T-helper 17 cell (primary cell): ENCODE measurements at regions not wholly inside any gene's neighbourhood (a gene's known extent, or its start where the extent isn't known, plus 50 kb on each side); places are given as distances from the start of the nearest gene placed in this dataset.
"Not testable (repeated sequence)": the region's sequence is repeated elsewhere in the genome, so short reads cannot be mapped to it uniquely, and the experiment has no call there.

ENCODE experiments used
- ATAC-seq: fragments of 150-1000 bp; cut with Tn5 transposase; 2 replicates; pipeline ENCODE4 v1.10.0; 2021; ENCODE audit warnings: mild to moderate bottlenecking, moderate library complexity
- DNase-seq, 3 donors: peaks; one replicate each; pipeline versions ENCODE4 v3.0.0 to v3.0.0-alpha.2; 2020 to 2021
- H3K9me3 ChIP-seq: one replicate; pipeline ENCODE4 v1.7.0; 2013; ENCODE audit warnings: low read length, mild to moderate bottlenecking; ENCODE audit not compliant: control insufficient read depth, poor library complexity, severe bottlenecking
- H3K27ac Mint-ChIP-seq: one replicate; pipeline ENCODE4 v1.8.0; 2022; ENCODE audit warnings: mild to moderate bottlenecking, moderate library complexity, mixed read lengths
- H3K27me3 Mint-ChIP-seq: one replicate; pipeline ENCODE4 v1.8.0; 2022; ENCODE audit warnings: mixed read lengths
- H3K36me3 Mint-ChIP-seq: one replicate; pipeline ENCODE4 v1.8.0; 2022; ENCODE audit warnings: low read depth, mixed read lengths
- H3K4me1 Mint-ChIP-seq: one replicate; pipeline ENCODE4 v1.8.0; 2022; ENCODE audit warnings: mild to moderate bottlenecking, mixed read lengths
- H3K4me3 Mint-ChIP-seq: one replicate; pipeline ENCODE4 v1.8.0; 2022; ENCODE audit warnings: mild to moderate bottlenecking, moderate library complexity, mixed read lengths

DNA sequence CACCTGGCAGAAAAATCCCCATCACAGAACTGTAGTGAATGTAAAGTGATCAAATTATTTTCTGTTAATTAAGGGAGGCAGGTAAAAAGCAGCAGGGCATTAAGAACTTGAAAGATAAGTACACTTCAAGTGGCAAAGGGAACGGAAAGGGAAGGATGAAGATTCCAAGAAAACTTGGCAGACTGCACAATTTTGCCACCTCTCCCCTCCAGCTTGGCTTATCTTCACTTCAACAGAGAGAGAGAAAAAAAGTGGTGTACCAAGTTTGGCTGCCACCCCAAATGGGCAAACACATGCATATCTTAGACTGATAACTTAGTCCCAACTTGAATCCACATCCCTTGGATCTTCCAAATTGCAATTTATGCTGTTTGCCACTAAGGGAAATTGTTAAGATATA is 598.1 kb upstream of the ACTRT1 start:
- DNase-seq (no peak), ATAC-seq (no peak)
- Mint-ChIP-seq H3K36me3 (no peaks in the 10 kb centered on the region), H3K27ac (no peak overlapping the region), H3K4me1 (no peaks in the 10 kb centered on the region), H3K27me3 (no peaks in the 10 kb centered on the region), H3K4me3 (no peak overlapping the region)
- no peaks in the 10 kb centered on the region for H3K9me3 ChIP-seq

DNA sequence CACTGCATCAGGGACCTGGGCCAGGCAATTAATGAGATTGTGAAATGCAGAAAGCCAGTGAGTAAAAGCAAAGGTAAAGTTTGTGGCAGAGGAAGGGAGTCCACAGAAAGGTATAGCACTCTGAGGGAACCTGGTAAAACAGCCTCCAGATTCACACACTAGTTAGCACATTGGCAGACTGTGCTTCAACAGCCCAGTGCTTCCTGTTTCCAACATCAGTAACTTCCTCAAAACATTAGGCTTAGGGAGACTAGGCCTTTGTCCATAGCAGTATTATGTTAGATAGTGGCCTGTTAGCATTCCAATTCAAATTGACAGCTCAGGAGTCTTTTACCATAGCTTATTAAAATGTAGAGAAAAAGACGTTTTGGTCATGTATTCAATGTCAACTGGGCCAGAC is 582.6 kb upstream of the ACTRT1 start:
- no peak overlapping the region for H3K27ac Mint-ChIP-seq
- ATAC-seq (no peak), DNase-seq (no peak)
- H3K27me3 Mint-ChIP-seq = no peaks in the 10 kb centered on the region
- H3K4me1 Mint-ChIP-seq = no peaks in the 10 kb centered on the region
- no peak overlapping the region for H3K4me3 Mint-ChIP-seq
- no peaks in the 10 kb centered on the region for H3K9me3 ChIP-seq
- no peaks in the 10 kb centered on the region for H3K36me3 Mint-ChIP-seq

DNA sequence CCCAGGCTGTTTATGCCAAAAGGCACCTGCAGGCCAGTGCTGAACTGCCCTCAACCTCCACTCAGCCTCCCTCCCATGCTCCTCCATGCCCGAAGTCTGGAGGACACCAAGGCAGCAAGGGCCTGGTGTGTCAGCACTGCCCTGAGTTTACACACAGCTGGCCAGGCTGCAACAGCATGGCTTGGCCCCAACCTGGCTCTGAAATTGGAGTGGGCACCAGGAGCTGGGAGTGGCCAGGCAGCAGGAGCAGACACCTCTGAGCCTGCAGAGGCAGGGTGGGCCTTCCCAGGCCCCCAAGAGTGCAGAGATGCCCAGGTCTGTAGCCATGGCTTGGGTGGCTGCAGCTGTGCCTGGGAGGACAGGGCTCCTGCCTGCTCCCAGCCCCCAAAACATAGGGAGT is 571.2 kb upstream of the ACTRT1 start:
- Mint-ChIP-seq H3K27me3 (no peaks in the 10 kb centered on the region), H3K27ac (no peak overlapping the region), H3K36me3 (no peaks in the 10 kb centered on the region), H3K4me3 (no peak overlapping the region), H3K4me1 (no peaks in the 10 kb centered on the region)
- ATAC-seq (no peak), DNase-seq (no peak)
- H3K9me3 ChIP-seq = no peaks in the 10 kb centered on the region

DNA sequence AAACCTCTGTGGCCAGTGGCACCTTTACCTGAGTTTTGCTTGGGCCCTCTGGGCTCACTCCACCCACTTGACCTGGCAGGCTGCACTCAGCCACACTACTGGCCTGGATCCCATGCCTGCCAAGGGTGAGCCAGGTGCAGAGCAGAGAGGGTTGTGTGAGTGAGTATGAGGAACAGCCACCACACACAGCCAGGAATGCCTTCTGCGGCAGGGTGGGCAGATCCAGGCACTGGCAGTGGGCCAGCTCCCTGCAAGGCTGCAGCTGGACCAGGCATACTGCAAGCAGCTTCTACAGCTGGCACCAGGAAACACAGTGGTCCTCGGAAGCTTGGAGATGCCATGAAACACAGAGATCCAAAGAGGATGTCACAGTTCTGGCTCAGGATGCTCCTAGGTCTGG is 570.1 kb upstream of the ACTRT1 start:
- H3K4me3 Mint-ChIP-seq = no peak overlapping the region
- no peaks in the 10 kb centered on the region for H3K36me3 Mint-ChIP-seq
- no peak for ATAC-seq
- H3K9me3 ChIP-seq = no peaks in the 10 kb centered on the region
- no peak overlapping the region for H3K27ac Mint-ChIP-seq
- H3K27me3 Mint-ChIP-seq = no peaks in the 10 kb centered on the region
- H3K4me1 Mint-ChIP-seq = no peaks in the 10 kb centered on the region
- DNase-seq = no peak

DNA sequence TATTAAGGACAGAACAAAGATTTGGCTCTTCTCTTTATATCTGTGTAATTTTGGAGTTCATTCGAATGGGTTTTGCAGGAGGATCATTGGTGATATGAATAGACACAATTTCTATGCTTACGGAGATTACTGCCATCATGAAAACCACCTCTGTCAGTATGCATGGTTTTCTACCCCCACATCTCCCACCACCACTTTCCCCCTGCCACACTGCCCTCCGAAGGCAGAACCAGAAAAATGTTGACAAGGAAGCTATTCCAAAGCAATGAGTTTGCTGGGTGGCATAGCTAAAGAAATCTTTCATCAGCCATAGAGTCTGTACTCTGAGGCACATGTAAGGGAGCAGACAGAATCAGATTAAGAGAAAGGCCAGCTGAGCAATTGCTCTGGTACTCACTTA is 567.3 kb upstream of the ACTRT1 start:
- no peak for ATAC-seq
- no peak for DNase-seq
- Mint-ChIP-seq H3K4me3 (no peak overlapping the region), H3K27ac (no peak overlapping the region), H3K36me3 (no peaks in the 10 kb centered on the region), H3K4me1 (no peaks in the 10 kb centered on the region), H3K27me3 (no peaks in the 10 kb centered on the region)
- no peaks in the 10 kb centered on the region for H3K9me3 ChIP-seq

DNA sequence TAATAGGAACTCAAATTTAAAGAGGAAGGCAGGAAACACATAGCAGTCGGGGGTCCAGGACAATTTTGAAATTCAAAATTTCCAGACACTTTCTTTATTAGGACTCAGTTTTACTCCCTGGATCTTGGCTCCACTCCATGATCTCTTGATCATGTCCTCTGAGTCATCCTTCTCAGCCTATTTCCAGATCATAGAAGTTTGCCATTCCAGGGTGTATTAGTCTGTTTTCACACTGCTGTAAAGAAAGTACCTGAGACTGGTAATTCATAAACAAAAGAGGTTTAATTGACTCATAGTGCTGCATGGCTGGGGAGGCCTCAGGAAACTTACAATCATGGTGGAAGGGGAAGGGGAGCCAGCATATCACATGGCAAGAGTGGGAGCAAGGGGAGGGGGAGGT is 564.7 kb upstream of the ACTRT1 start:
- no peak overlapping the region for H3K27ac Mint-ChIP-seq
- no peak for ATAC-seq
- H3K9me3 ChIP-seq = no peaks in the 10 kb centered on the region

DNA sequence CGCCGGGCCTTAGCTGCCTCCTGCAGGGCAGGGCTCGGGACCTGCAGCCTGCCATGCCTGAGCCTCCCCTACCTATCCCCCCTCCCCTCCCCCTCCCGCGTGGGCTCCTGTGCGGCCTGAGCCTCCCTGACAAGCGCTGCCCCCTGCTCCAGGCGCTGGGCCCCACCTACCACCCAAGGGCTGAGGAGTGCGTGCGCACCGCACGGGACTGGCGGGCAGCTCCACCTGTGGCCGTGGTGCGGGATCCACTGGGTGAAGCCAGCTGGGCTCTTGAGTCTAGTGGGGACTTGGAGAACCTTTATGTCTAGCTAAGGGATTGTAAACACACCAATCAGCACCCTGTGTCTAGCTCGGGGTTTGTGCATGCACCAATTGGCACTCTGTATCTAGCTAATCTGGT is 554.6 kb upstream of the ACTRT1 start:
- DNase-seq, ATAC-seq, H3K36me3 Mint-ChIP-seq, H3K4me1 Mint-ChIP-seq, H3K9me3 ChIP-seq, H3K27me3 Mint-ChIP-seq, H3K27ac Mint-ChIP-seq, H3K4me3 Mint-ChIP-seq: not testable (repeated sequence)

More for the DNA sequence above, 564.7 kb upstream of the ACTRT1 start:
- no peak for DNase-seq
- Mint-ChIP-seq H3K4me1 (no peaks in the 10 kb centered on the region), H3K4me3 (no peak overlapping the region), H3K27me3 (no peaks in the 10 kb centered on the region), H3K36me3 (no peaks in the 10 kb centered on the region)

DNA sequence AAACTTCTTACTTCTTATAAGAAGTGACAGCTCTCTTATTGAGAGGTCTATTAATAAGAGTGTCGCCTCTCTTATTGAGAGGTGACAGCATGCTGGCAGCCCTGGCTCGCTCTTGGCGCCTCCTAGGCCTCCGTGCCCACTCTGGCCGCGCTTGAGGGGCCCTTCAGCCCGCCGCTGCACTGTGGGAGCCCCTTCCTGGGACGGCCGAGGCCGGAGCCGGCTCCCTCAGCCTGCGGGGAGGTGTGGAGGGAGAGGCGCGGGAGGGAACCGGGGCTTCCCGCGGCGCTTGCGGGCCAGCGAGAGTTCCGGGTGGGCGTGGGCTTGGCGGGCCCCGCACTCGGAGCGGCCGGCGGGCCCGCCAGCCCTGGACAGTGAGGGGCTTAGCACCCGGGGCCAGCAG is 554.2 kb upstream of the ACTRT1 start:
- not testable (repeated sequence) for H3K27ac Mint-ChIP-seq, DNase-seq, H3K9me3 ChIP-seq, H3K27me3 Mint-ChIP-seq, H3K4me1 Mint-ChIP-seq, H3K4me3 Mint-ChIP-seq, ATAC-seq, H3K36me3 Mint-ChIP-seq

DNA sequence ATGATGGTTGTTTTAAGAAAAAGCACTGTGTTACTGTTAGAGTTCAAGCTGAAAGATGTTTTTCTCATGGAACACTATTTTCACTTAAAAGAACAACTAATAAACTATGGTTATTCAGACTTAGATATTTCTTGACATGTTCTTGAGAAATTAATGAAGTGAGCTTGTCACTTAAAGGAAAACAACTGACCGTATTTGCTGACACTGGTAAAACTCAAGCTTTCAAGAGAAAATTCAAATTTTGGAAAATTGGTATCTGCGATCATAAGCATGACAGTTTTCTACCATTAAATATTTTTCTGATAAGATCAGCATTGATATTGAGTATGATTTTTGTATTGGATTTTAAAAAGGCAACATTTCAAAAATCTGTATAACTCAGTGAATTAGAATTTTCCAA is 549.5 kb upstream of the ACTRT1 start:
- Mint-ChIP-seq H3K4me3 (no peak overlapping the region), H3K27me3 (no peaks in the 10 kb centered on the region), H3K36me3 (no peaks in the 10 kb centered on the region), H3K27ac (no peak overlapping the region), H3K4me1 (peaks cover 3% of the 10 kb centered on the region)
- no peaks in the 10 kb centered on the region for H3K9me3 ChIP-seq
- no peak for ATAC-seq
- no peak for DNase-seq

DNA sequence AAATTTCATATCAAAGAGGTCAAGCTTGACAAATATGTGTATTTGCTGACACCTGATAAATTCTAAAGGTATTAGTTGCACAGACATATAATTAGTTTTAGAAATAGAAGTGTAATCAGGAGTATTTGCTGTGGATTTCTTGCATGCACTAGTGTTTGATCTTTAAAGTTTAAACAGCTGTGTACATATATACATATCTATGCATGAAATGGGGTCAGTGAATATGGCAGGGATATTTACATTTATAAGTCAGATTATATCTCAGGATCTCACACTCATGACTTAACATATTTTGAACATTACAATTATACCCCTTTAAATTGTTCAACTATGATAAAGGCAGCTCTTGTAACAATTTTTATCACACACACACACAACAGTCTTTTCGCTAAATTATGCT is 547.4 kb upstream of the ACTRT1 start:
- Mint-ChIP-seq H3K27me3 (no peaks in the 10 kb centered on the region), H3K4me1 (peaks cover 3% of the 10 kb centered on the region), H3K27ac (no peak overlapping the region), H3K36me3 (no peaks in the 10 kb centered on the region), H3K4me3 (no peak overlapping the region)
- no peaks in the 10 kb centered on the region for H3K9me3 ChIP-seq
- DNase-seq (no peak), ATAC-seq (no peak)

DNA sequence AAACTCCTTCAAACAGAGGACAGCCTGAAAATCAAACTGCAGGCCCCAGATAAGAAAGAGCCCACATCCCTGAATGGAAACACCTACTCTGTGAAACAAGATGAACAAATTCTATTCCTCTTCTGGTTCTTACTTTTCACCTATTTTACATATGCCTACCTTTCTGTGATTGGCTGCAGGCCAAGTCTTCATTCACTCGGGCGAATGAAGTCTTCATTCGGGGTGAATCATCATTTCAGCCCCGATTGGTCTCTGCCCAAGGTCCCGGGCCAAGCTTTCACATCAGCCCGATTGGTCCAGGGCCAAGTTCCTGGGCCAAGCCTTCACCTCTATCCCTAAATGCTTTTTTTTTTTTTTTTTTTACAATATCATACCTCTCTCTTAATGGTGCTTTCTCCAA is 529.8 kb upstream of the ACTRT1 start:
- Mint-ChIP-seq H3K4me3 (no peak overlapping the region), H3K27ac (no peak overlapping the region), H3K27me3 (no peaks in the 10 kb centered on the region), H3K36me3 (no peaks in the 10 kb centered on the region), H3K4me1 (no peaks in the 10 kb centered on the region)
- DNase-seq (no peak), ATAC-seq (no peak)
- no peaks in the 10 kb centered on the region for H3K9me3 ChIP-seq

DNA sequence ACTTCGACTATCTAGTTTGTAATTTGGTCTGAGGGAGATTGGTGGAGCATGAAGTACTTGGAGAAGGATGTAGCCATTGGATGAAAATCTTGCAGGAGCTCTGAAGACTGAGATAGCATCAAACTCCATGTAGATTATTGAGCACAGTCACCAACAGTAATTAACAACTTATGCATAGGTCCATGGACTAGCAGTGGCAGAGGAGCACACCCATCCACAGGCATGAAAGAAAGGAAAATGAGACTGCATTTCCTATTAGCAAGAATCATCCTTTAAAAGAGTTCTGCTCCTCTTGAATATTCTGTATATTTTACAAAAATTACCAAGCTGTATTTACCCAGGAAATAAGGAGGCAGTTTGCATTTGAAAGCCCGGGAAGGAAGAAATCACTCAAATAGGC is 529.4 kb upstream of the ACTRT1 start:
- H3K27me3 Mint-ChIP-seq = no peaks in the 10 kb centered on the region
- DNase-seq (no peak), ATAC-seq (no peak)
- no peaks in the 10 kb centered on the region for H3K9me3 ChIP-seq
- no peaks in the 10 kb centered on the region for H3K36me3 Mint-ChIP-seq
- H3K4me1 Mint-ChIP-seq = no peaks in the 10 kb centered on the region
- no peak overlapping the region for H3K4me3 Mint-ChIP-seq
- no peak overlapping the region for H3K27ac Mint-ChIP-seq

DNA sequence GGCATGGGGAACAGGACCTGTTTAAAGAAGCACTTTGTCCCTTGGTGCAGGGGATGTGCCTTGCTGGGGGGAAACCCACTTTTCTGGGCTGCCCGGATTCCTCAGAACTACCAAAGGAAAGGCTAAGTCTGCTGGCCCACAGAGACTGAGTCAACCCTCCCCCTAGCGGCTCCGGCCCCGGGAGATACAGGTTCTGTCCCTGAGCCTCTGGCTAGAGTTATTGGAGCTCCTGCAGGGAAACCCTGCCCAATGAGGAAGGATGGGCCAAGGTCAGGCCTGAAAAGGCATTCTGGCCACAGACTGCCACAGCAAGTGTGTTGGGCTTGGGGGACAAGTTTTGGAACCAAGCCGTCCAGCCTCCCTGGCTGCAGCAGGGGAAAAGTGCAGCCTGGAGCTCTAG is 490.9 kb upstream of the ACTRT1 start:
- Mint-ChIP-seq H3K36me3 (no peaks in the 10 kb centered on the region), H3K27ac (no peak overlapping the region), H3K27me3 (peaks cover 4% of the 10 kb centered on the region), H3K4me3 (no peak overlapping the region), H3K4me1 (no peaks in the 10 kb centered on the region)
- DNase-seq (no peak), ATAC-seq (no peak)
- H3K9me3 ChIP-seq = no peaks in the 10 kb centered on the region

DNA sequence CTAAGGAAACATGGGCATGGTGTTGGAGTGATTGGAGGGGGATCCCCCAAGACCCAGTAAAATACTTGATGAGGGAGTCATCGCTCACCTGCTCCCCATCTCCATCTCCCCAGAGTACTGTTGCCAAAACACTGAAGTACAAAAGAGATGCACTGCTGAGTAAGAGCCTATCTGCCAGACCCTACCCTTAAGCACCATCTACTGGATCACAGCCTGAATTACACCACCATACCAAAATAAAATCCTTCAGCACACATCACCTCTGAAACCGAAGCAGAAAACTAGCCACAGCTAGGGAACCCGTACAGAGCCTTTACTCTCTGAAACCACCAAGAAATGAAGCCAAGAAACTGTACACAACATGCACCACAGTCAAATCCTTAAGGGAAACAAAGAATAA is 466.3 kb upstream of the ACTRT1 start:
- H3K27me3 Mint-ChIP-seq = no peaks in the 10 kb centered on the region
- no peak overlapping the region for H3K27ac Mint-ChIP-seq
- H3K36me3 Mint-ChIP-seq = no peaks in the 10 kb centered on the region
- DNase-seq = no peak
- no peaks in the 10 kb centered on the region for H3K9me3 ChIP-seq
- ATAC-seq = no peak
- no peak overlapping the region for H3K4me3 Mint-ChIP-seq
- H3K4me1 Mint-ChIP-seq = no peaks in the 10 kb centered on the region

DNA sequence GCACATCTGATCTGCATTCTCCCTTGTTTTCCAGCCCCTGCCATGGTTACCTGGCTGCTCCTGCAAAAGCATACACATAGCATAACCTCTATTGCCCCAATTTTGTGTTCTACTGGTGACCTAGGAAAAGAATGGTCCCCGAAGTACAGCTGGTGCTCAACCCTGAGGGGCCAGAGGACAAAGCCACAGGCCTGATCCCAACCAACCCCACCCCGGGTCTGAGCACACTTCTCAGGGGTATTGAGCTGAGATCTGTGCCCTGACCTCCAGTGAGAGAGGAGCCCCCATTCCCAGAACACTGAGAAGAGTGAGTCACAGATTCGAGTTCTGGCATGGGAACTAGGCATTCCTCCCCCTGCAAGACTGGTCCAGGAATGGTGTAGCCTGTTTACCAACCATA is 465.5 kb upstream of the ACTRT1 start:
- Mint-ChIP-seq H3K4me1 (no peaks in the 10 kb centered on the region), H3K27ac (no peak overlapping the region), H3K27me3 (no peaks in the 10 kb centered on the region), H3K4me3 (no peak overlapping the region), H3K36me3 (no peaks in the 10 kb centered on the region)
- no peak for ATAC-seq
- no peak for DNase-seq
- H3K9me3 ChIP-seq = no peaks in the 10 kb centered on the region
